Vagina (tissue), 2 donors: ENCODE measurements at regions not wholly inside any gene's neighbourhood (a gene's known extent, or its start where the extent isn't known, plus 50 kb on each side); places are given as distances from the start of the nearest gene placed in this dataset.

ENCODE experiments used
- POLR2A ChIP-seq, 2 donors: fragments of 450-650 bp; IDR thresholded peaks; one replicate each; pipeline ENCODE4 v1.6.1; 2017; ENCODE audit warnings: antibody characterized with exemption in 2 of 2, mild to moderate bottlenecking in 2 of 2, moderate library complexity in 2 of 2
- POLR2AphosphoS5 ChIP-seq, 2 donors: sonication (generic); formaldehyde crosslinking; IDR thresholded peaks; one replicate each; pipeline ENCODE4 v1.9.0; 2017; ENCODE audit warnings: antibody characterized with exemption in 2 of 2, mild to moderate bottlenecking in 2 of 2, low read depth in 1 of 2; ENCODE audit not compliant: insufficient read depth in 1 of 2

DNA sequence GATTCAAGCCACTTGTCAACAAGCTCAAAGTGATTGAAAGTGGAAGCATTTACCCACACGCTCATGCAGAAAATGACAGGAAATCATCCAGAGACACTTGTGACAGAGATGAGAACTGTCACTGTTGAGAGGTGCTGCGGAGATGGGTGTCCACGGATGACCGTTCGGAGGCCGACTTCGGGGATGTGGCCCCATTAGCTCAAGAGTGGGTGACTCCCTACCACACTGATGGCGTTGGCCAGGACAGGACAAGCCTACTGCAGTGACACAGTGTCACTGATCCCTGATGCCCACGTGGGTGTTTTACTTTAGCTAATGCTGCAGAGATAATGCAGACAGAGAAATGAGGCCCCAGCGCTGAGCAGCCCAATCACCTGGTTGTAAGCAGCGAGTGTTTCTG is 81.5 kb upstream of the YWHAQ start:
- TF ChIP-seq POLR2AphosphoS5 (IDR thresholded peaks at IDR 0.05; ENCODE audit: insufficient read depth in 1 of 2, low read depth in 1 of 2), result no peak
- no peak for TF ChIP-seq POLR2A (IDR thresholded peaks at IDR 0.05)
